ENCODE measurements at regions not wholly inside any gene's neighbourhood (a gene's known extent, or its start where the extent isn't known, plus 50 kb on each side); places are given as distances from the start of the nearest gene placed in this dataset.

DNA sequence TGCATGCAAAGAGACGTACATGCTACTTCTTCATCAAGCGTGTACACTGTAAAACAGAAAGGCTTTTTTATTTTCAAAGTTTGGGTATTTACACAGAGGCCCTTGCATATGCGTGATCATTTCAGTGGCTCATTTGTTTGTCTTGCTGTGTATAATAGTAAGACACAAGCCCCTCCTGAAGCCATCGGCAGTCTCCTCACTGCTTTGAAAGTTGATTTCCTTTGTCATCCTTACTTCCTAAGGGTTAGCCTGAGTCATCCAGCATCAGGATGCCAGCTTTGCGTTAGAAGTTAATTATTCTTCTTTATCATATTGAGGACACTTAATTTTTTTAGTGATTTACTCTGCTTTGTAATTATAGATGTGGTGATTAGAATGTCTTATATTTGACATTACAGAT lies 72.5 kb upstream of the CTBP2 start:
- DNase-seq = no peak

DNA sequence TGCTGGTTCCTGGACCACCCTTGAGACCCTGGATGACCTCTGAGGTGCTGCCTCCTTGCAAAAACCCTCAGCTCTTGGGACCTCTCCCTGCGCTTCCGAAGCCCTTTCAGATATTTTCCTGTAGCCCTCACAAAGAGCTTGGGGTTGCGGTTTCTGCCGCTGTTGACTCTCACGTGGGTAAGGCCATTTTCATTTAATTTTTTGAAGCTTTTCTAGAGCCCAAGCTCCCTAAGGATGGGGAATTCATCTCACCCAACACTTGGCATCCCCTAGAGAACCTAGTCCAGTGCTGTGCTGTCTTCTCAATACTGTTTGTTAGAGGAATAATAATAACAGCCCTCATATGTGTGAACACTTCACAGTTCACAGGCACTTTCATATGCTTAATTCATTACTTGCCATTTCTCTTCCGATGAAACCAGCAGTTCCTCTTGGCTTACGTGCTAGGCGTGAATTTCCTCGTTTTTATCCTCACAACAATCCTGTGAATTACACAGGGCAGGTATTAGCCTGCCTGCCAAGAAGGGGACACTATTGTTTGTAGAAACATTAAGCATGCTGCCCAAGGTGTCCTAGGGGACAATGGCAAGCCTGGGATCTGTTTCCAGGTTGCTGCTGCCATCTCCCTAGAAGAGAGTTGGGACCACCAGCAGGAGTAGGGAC lies 71.6 kb upstream of the CTBP2 start:
- no peak for DNase-seq

DNA sequence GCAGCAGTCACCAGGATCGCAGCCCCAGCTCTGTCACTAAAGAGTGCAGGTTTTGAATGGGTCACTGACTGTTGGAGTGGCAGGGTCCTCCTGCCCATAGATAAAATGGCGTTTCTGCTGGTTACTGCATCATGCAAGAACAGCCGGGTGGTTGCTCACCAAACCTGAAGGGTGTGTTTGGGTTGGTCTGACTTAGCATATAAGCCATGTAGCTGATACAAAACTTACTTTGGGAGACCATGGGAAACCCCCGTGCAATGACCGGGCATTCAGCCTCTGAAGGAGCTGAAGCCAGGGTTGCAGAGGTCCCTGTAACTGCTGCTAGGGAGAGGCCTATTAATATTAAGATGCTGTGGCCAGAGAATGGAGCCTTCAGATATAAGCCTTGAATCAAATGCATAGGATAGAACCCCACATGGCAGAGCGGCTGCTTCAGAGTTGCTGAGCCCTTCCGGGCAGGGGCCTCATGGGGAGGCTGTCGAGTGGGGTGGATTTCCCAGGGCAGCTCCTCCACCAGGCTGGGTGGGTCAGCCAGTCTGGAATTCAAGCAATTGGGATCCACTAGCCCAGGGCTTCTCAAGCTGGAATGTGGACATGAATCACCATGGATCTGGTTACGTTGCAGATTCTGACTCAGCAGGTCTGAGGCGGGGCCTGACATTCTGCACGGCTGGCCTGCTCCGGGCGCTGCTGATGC lies 70.9 kb upstream of the CTBP2 start:
- DNase-seq = no peak

- DNase-seq = no peak
These were observed 69.9 kb upstream of the CTBP2 start for GRCh38 chr10:125230251-125230650.

GRCh38 chr10:125228245-125228940 lies 68.0 kb upstream of the CTBP2 start:
- DNase-seq = peak; percentile 15

- DNase-seq = no peak
These were observed 67.2 kb upstream of the CTBP2 start for GRCh38 chr10:125227546-125227945.

GRCh38 chr10:125226823-125227222 lies 66.5 kb upstream of the CTBP2 start:
- DNase-seq = no peak

DNA sequence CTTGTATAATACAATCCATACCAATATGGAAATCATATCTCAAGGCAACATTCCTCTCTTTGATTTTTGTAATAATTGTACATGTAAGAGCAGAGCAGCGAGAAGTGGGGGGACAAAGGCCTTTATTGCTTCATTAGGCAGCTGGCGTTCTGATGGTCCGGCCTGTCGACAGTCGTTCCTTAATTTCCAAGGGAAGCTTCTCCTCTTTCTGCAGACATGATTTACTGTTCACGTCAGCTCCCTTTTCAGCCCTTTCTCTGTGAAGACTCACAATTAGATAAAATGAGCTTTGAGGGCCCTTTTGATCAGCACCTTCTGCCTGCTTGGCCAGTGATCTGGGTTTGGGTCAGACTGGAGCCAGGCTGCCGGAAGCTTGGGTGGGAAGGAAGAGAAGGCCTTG lies 65.6 kb upstream of the CTBP2 start:
- DNase-seq = no peak

DNA sequence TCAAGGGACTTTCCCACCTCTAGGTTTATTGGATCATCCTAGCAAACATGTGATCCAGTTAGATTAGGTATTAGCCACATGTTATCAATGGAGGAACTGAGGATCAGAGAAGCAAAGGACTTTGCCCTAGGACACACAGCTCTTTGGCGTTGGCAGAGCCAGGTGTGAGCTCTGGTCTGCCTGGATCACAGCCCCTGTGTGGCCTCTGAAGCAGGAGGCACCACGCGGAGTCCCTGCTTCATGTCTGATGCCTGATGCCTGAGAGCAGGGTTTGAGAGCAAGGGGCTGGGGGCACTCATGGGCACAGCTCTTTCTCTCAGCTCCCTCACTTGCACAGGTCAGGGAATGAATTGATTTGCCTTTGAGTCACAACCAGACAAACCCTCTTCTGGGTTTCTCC lies 64.7 kb upstream of the CTBP2 start:
- no peak for DNase-seq

- no peak for DNase-seq
These were observed 62.3 kb upstream of the CTBP2 start for GRCh38 chr10:125222515-125223308.

GRCh38 chr10:125221716-125222115 lies 61.4 kb upstream of the CTBP2 start:
- DNase-seq = no peak

DNA sequence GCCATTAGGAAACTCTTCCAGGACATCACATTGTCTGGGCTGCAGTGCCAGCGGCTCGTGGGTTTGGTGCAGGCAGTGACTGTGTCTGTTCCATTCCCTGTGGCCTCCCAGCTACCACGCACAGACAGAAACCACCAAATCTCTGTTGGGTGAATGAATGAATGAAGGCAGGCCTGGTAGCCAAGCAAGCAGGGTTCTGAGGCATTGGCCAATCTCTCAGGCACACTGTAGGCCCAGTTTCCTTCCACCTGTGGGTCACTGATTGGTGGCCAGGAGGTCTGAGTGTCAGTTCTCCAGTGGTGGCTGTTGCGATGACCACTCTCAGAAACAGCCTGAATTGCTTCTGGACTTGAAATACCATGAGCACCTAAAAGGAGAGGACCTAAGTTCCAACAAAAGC lies 59.4 kb upstream of the CTBP2 start:
- no peak for DNase-seq

DNA sequence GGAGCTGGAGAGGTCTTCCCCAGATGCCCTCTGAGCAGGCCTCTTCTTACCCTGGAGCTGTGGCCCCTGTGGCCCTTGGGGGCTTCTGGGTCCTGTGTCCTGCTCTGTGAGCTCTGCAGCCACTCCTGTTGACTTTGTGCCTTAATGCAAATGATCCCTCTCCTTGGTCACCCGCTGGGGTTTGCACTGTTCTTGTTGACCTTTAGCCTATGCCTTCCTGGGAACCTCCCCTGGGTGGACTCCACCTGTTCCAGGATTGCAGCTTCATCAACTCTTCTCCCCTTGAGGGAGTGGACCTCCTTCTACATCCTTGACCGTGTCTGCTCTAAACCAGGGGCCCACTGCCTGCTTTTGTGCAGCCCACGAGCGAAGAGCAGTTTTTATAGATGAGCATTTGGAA lies 58.6 kb upstream of the CTBP2 start:
- no peak for DNase-seq

- DNase-seq = no peak
These were observed 57.8 kb upstream of the CTBP2 start for GRCh38 chr10:125217990-125218675.

- no peak for DNase-seq
These were observed 56.5 kb upstream of the CTBP2 start for GRCh38 chr10:125216861-125217260.

- no peak for DNase-seq
These were observed 55.9 kb upstream of the CTBP2 start for GRCh38 chr10:125216309-125216708.

DNA sequence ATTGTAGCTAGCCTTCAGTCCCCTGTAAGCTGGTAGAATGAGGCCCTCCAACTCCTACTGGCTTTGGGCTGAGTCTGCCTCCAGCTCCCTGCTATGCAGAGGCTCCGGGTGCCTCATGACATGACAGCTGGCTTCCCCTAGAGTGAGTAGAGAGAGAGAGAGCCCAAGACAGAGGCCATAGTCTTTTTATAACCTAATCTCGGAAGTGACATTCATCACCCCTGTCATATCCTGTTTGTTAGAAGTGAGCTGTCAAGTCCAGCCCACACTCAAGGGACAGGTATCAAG lies 53.9 kb upstream of the CTBP2 start:
- no peak for DNase-seq

DNA sequence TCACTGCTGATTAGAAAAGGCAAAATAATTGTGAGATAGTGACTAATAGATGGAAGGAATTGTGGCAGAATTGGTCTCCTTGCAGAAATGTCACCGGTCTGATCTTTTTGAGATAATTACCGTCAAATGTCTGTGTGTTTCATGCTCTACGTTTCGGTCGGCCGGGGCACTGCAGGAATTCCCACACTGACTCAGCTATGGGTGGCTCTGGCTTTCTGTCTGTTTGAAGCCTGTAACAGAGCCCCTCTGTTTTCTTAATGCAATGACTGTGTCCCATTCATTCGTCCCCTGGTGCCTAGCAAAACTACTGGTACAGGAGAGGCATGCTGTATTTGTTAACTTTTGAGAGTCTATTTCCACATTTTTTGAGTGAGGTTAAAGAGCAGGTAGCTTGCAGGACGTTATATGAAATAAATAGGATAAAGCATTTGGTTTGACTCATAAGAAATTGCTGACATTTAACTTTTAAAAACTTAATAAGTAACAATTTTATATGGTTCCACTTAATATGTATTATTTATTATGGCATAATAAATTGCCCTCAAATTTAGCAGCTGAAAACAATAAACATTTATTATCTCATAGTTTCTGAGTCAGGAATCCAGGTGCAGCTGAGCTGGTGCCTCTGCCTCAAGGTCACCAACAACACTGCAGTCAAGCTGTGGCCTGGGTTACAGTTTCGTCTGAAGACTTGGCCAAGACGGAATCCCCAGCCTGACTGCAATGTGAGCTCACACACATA lies 53.3 kb upstream of the CTBP2 start:
- no peak for DNase-seq

DNA sequence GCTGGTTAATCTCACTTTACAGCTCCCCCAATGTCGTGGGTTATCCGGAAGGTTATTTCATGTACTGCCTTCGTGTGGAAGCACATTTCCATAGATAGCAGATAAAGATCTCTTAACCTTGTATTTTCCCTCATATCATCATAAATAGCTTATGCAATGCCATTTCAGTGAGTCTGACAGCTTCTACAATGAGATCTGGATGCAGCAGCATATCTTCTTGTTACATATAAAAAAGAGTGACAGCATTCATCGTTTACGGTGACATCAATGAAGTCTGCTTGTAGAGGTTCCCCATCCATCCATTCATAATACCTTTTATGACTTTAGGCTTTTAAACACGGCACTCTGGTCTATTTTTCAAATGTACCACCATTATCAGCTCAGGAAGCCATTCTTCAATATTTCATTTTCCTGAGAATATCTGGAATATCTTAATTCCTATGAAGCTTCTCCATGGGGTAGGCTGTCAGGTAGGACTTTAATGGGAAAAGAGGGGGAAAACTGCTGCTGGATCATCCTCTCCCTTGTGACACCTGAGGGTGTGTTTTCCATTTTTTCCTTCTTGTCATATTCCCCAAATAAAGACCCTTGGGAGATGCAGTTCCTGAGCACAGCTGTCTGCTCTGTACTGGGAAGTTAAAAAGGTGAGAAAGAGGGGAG lies 51.9 kb upstream of the CTBP2 start:
- no peak for DNase-seq
